DND-41 (cell line): ENCODE measurements at regions not wholly inside any gene's neighbourhood (a gene's known extent, or its start where the extent isn't known, plus 50 kb on each side); places are given as distances from the start of the nearest gene placed in this dataset.

Source experiments
- CTCF ChIP-seq: IDR thresholded peaks from 2 replicates; pipeline ENCODE4 v1.5.1; 2012; ENCODE audit warnings: borderline replicate concordance, low read length, moderate library complexity, mild to moderate bottlenecking; ENCODE audit not compliant: poor library complexity, severe bottlenecking; ENCODE audit errors: extremely low read depth
- EZH2 ChIP-seq: IDR thresholded peaks from 3 replicates; pipeline ENCODE4 v1.6.1; 2012; ENCODE audit warnings: borderline replicate concordance, low read depth, mild to moderate bottlenecking, moderate library complexity, low read length, inconsistent platforms; ENCODE audit not compliant: severe bottlenecking

GRCh38 chr2:133854603-133855200 is 286.4 kb upstream of the NCKAP5 start:
- TF ChIP-seq CTCF (no peak), EZH2 (no peak)
